ENCODE measurements at regions not wholly inside any gene's neighbourhood (a gene's known extent, or its start where the extent isn't known, plus 50 kb on each side); places are given as distances from the start of the nearest gene placed in this dataset.
"Not testable (repeated sequence)": the region's sequence is repeated elsewhere in the genome, so short reads cannot be mapped to it uniquely, and the experiment has no call there.

GRCh38 chr10:16231734-16232435 is 204.9 kb upstream of the PTER start:
- no peak for DNase-seq (ENCODE audit: low read depth in 2 of 2)

GRCh38 chr10:16232441-16232840 is 204.4 kb upstream of the PTER start:
- no peak for DNase-seq (ENCODE audit: low read depth in 2 of 2)

GRCh38 chr10:16234916-16235315 is 201.9 kb upstream of the PTER start:
- no peak for DNase-seq (ENCODE audit: low read depth in 2 of 2)

- no peak for DNase-seq (ENCODE audit: low read depth in 2 of 2)
Observed at GRCh38 chr10:16242446-16242845, 194.4 kb upstream of the PTER start.

- no peak for DNase-seq (ENCODE audit: low read depth in 2 of 2)
Observed at GRCh38 chr10:16242859-16243613, 193.8 kb upstream of the PTER start.

- DNase-seq (ENCODE audit: low read depth in 2 of 2) = not testable (repeated sequence)
Observed at GRCh38 chr10:16250136-16250535, 186.7 kb upstream of the PTER start.

- DNase-seq (ENCODE audit: low read depth in 2 of 2) = no peak
Observed at GRCh38 chr10:16256336-16256735, 180.5 kb upstream of the PTER start.

- no peak for DNase-seq (ENCODE audit: low read depth in 2 of 2)
Observed at GRCh38 chr10:16258291-16259040, 178.3 kb upstream of the PTER start.

- no peak for DNase-seq (ENCODE audit: low read depth in 2 of 2)
Observed at GRCh38 chr10:16259726-16260125, 177.1 kb upstream of the PTER start.

- DNase-seq (ENCODE audit: low read depth in 2 of 2) = no peak
Observed at GRCh38 chr10:16260388-16260787, 176.4 kb upstream of the PTER start.

GRCh38 chr10:16271571-16271970 is 165.2 kb upstream of the PTER start:
- DNase-seq (ENCODE audit: low read depth in 2 of 2) = no peak

GRCh38 chr10:16274911-16275310 is 161.9 kb upstream of the PTER start:
- no peak for DNase-seq (ENCODE audit: low read depth in 2 of 2)

- no peak for DNase-seq (ENCODE audit: low read depth in 2 of 2)
Observed at GRCh38 chr10:16280595-16280994, 156.2 kb upstream of the PTER start.

GRCh38 chr10:16292366-16292765 is 144.4 kb upstream of the PTER start:
- no peak for DNase-seq (ENCODE audit: low read depth in 2 of 2)

GRCh38 chr10:16297069-16297468 is 139.7 kb upstream of the PTER start:
- DNase-seq (ENCODE audit: low read depth in 2 of 2) = no peak

- DNase-seq (ENCODE audit: low read depth in 2 of 2) = no peak
Observed at GRCh38 chr10:16297642-16298041, 139.2 kb upstream of the PTER start.

GRCh38 chr10:16304311-16304710 is 132.5 kb upstream of the PTER start:
- DNase-seq (ENCODE audit: low read depth in 2 of 2) = no peak

- no peak for DNase-seq (ENCODE audit: low read depth in 2 of 2)
Observed at GRCh38 chr10:16310440-16310839, 126.4 kb upstream of the PTER start.

GRCh38 chr10:16314259-16314658 is 122.6 kb upstream of the PTER start:
- no peak for DNase-seq (ENCODE audit: low read depth in 2 of 2)

GRCh38 chr10:16316733-16317390 is 119.9 kb upstream of the PTER start:
- no peak for DNase-seq (ENCODE audit: low read depth in 2 of 2)

GRCh38 chr10:16341637-16342036 is 95.2 kb upstream of the PTER start:
- DNase-seq (ENCODE audit: low read depth in 2 of 2) = no peak

- DNase-seq (ENCODE audit: low read depth in 2 of 2) = no peak
Observed at GRCh38 chr10:16348891-16349290, 87.9 kb upstream of the PTER start.
